ENCODE measurements at regions not wholly inside any gene's neighbourhood (a gene's known extent, or its start where the extent isn't known, plus 50 kb on each side); places are given as distances from the start of the nearest gene placed in this dataset.

- no peaks in the 10 kb centered on the region for H3K9me3 ChIP-seq (ENCODE audit: control insufficient read depth, insufficient read depth, low read length)
- no peak overlapping the region for H3K27ac ChIP-seq (ENCODE audit: low read depth, low read length)
- peaks cover 35% of the 10 kb centered on the region for H3K4me1 ChIP-seq (ENCODE audit: control insufficient read depth, insufficient read depth, low read length)
- no peaks in the 10 kb centered on the region for H3K36me3 ChIP-seq (ENCODE audit: control insufficient read depth, insufficient read depth, low read length)
- H3K27me3 ChIP-seq (ENCODE audit: control insufficient read depth, insufficient read depth, low read length) = peaks cover 27% of the 10 kb centered on the region
- H3K9ac ChIP-seq (ENCODE audit: low read depth, low read length) = no peak overlapping the region
- H3K4me3 ChIP-seq (ENCODE audit: low read depth, low read length) = no peak overlapping the region
These were observed 579.2 kb downstream of the ZEB2 start for GRCh38 chr2:143940720-143941119.

- H3K9me3 ChIP-seq (ENCODE audit: control insufficient read depth, insufficient read depth, low read length) = no peaks in the 10 kb centered on the region
- no peak overlapping the region for H3K27ac ChIP-seq (ENCODE audit: low read depth, low read length)
- peaks cover 37% of the 10 kb centered on the region for H3K4me1 ChIP-seq (ENCODE audit: control insufficient read depth, insufficient read depth, low read length)
- H3K9ac ChIP-seq (ENCODE audit: low read depth, low read length) = no peak overlapping the region
- no peak overlapping the region for H3K4me3 ChIP-seq (ENCODE audit: low read depth, low read length)
- H3K27me3 ChIP-seq (ENCODE audit: control insufficient read depth, insufficient read depth, low read length) = peaks cover 34% of the 10 kb centered on the region
- H3K36me3 ChIP-seq (ENCODE audit: control insufficient read depth, insufficient read depth, low read length) = no peaks in the 10 kb centered on the region
These were observed 580.1 kb downstream of the ZEB2 start for GRCh38 chr2:143939626-143940330.

- peak overlapping the region; percentile 39; the same call in 1 of the 2 replicates for H3K9ac ChIP-seq (ENCODE audit: low read depth, low read length)
- peak overlapping the region; percentile 8 for H3K27ac ChIP-seq (ENCODE audit: low read depth, low read length)
- H3K36me3 ChIP-seq (ENCODE audit: control insufficient read depth, insufficient read depth, low read length) = no peaks in the 10 kb centered on the region
- peak overlapping the region; percentile 54 for H3K4me3 ChIP-seq (ENCODE audit: low read depth, low read length)
- peaks cover 48% of the 10 kb centered on the region for H3K4me1 ChIP-seq (ENCODE audit: control insufficient read depth, insufficient read depth, low read length)
- peaks cover 34% of the 10 kb centered on the region for H3K27me3 ChIP-seq (ENCODE audit: control insufficient read depth, insufficient read depth, low read length)
- no peaks in the 10 kb centered on the region for H3K9me3 ChIP-seq (ENCODE audit: control insufficient read depth, insufficient read depth, low read length)
These were observed 582.1 kb downstream of the ZEB2 start for GRCh38 chr2:143937723-143938350.

- H3K4me3 ChIP-seq (ENCODE audit: low read depth, low read length) = peak overlapping the region; percentile 54
These were observed 582.8 kb downstream of the ZEB2 start for GRCh38 chr2:143936848-143937722.

GRCh38 chr2:143936538-143936847 is 583.4 kb downstream of the ZEB2 start:
- no peaks in the 10 kb centered on the region for H3K36me3 ChIP-seq (ENCODE audit: control insufficient read depth, insufficient read depth, low read length)
- peak overlapping the region; percentile 39; the same call in 1 of the 2 replicates for H3K9ac ChIP-seq (ENCODE audit: low read depth, low read length)
- H3K9me3 ChIP-seq (ENCODE audit: control insufficient read depth, insufficient read depth, low read length) = no peaks in the 10 kb centered on the region
- no peak overlapping the region for H3K27ac ChIP-seq (ENCODE audit: low read depth, low read length)
- H3K4me3 ChIP-seq (ENCODE audit: low read depth, low read length) = peak overlapping the region; percentile 54
- H3K27me3 ChIP-seq (ENCODE audit: control insufficient read depth, insufficient read depth, low read length) = peaks cover 34% of the 10 kb centered on the region
- H3K4me1 ChIP-seq (ENCODE audit: control insufficient read depth, insufficient read depth, low read length) = peaks cover 48% of the 10 kb centered on the region

More at GRCh38 chr2:143936848-143937722, 582.8 kb downstream of the ZEB2 start:
- H3K4me1 ChIP-seq (ENCODE audit: control insufficient read depth, insufficient read depth, low read length) = peaks cover 48% of the 10 kb centered on the region
- H3K27ac ChIP-seq (ENCODE audit: low read depth, low read length) = peak overlapping the region; percentile 8
- H3K36me3 ChIP-seq (ENCODE audit: control insufficient read depth, insufficient read depth, low read length) = no peaks in the 10 kb centered on the region
- peaks cover 34% of the 10 kb centered on the region for H3K27me3 ChIP-seq (ENCODE audit: control insufficient read depth, insufficient read depth, low read length)
- peak overlapping the region; percentile 39 for H3K9ac ChIP-seq (ENCODE audit: low read depth, low read length)
- H3K9me3 ChIP-seq (ENCODE audit: control insufficient read depth, insufficient read depth, low read length) = no peaks in the 10 kb centered on the region

- Histone ChIP-seq H3K27ac (ENCODE audit: low read depth, low read length) (no peak overlapping the region), H3K9me3 (ENCODE audit: control insufficient read depth, insufficient read depth, low read length) (no peaks in the 10 kb centered on the region), H3K4me1 (ENCODE audit: control insufficient read depth, insufficient read depth, low read length) (peaks cover 48% of the 10 kb centered on the region), H3K27me3 (ENCODE audit: control insufficient read depth, insufficient read depth, low read length) (peaks cover 34% of the 10 kb centered on the region), H3K9ac (ENCODE audit: low read depth, low read length) (no peak overlapping the region), H3K36me3 (ENCODE audit: control insufficient read depth, insufficient read depth, low read length) (no peaks in the 10 kb centered on the region), H3K4me3 (ENCODE audit: low read depth, low read length) (no peak overlapping the region)
These were observed 584.5 kb downstream of the ZEB2 start for GRCh38 chr2:143935482-143935752.

GRCh38 chr2:143934626-143935481 is 585.1 kb downstream of the ZEB2 start:
- no peak overlapping the region for H3K9ac ChIP-seq (ENCODE audit: low read depth, low read length)
- H3K27me3 ChIP-seq (ENCODE audit: control insufficient read depth, insufficient read depth, low read length) = peaks cover 34% of the 10 kb centered on the region
- H3K4me1 ChIP-seq (ENCODE audit: control insufficient read depth, insufficient read depth, low read length) = peaks cover 45% of the 10 kb centered on the region
- H3K9me3 ChIP-seq (ENCODE audit: control insufficient read depth, insufficient read depth, low read length) = no peaks in the 10 kb centered on the region
- no peaks in the 10 kb centered on the region for H3K36me3 ChIP-seq (ENCODE audit: control insufficient read depth, insufficient read depth, low read length)
- H3K27ac ChIP-seq (ENCODE audit: low read depth, low read length) = peak overlapping the region; percentile 73
- no peak overlapping the region for H3K4me3 ChIP-seq (ENCODE audit: low read depth, low read length)

GRCh38 chr2:143933946-143934569 is 585.9 kb downstream of the ZEB2 start:
- Histone ChIP-seq H3K9me3 (ENCODE audit: control insufficient read depth, insufficient read depth, low read length) (no peaks in the 10 kb centered on the region), H3K36me3 (ENCODE audit: control insufficient read depth, insufficient read depth, low read length) (no peaks in the 10 kb centered on the region), H3K4me1 (ENCODE audit: control insufficient read depth, insufficient read depth, low read length) (peaks cover 37% of the 10 kb centered on the region), H3K27ac (ENCODE audit: low read depth, low read length) (peak overlapping the region; percentile 73), H3K4me3 (ENCODE audit: low read depth, low read length) (no peak overlapping the region), H3K27me3 (ENCODE audit: control insufficient read depth, insufficient read depth, low read length) (peaks cover 34% of the 10 kb centered on the region), H3K9ac (ENCODE audit: low read depth, low read length) (no peak overlapping the region)

- Histone ChIP-seq H3K4me1 (ENCODE audit: control insufficient read depth, insufficient read depth, low read length) (peaks cover 14% of the 10 kb centered on the region), H3K4me3 (ENCODE audit: low read depth, low read length) (no peak overlapping the region), H3K9me3 (ENCODE audit: control insufficient read depth, insufficient read depth, low read length) (no peaks in the 10 kb centered on the region), H3K27me3 (ENCODE audit: control insufficient read depth, insufficient read depth, low read length) (peaks cover 8% of the 10 kb centered on the region), H3K27ac (ENCODE audit: low read depth, low read length) (no peak overlapping the region), H3K36me3 (ENCODE audit: control insufficient read depth, insufficient read depth, low read length) (no peaks in the 10 kb centered on the region), H3K9ac (ENCODE audit: low read depth, low read length) (no peak overlapping the region)
These were observed 589.0 kb downstream of the ZEB2 start for GRCh38 chr2:143930891-143931290.

- Histone ChIP-seq H3K27me3 (ENCODE audit: control insufficient read depth, insufficient read depth, low read length) (no peaks in the 10 kb centered on the region), H3K4me3 (ENCODE audit: low read depth, low read length) (no peak overlapping the region), H3K9me3 (ENCODE audit: control insufficient read depth, insufficient read depth, low read length) (no peaks in the 10 kb centered on the region), H3K27ac (ENCODE audit: low read depth, low read length) (no peak overlapping the region), H3K4me1 (ENCODE audit: control insufficient read depth, insufficient read depth, low read length) (no peaks in the 10 kb centered on the region; the same call in 1 of the 2 replicates), H3K36me3 (ENCODE audit: control insufficient read depth, insufficient read depth, low read length) (no peaks in the 10 kb centered on the region), H3K9ac (ENCODE audit: low read depth, low read length) (no peak overlapping the region)
These were observed 591.3 kb downstream of the ZEB2 start for GRCh38 chr2:143928613-143929012.

All from HUES48 (cell line).